SK-N-SH (cell line): ENCODE measurements at regions not wholly inside any gene's neighbourhood (a gene's known extent, or its start where the extent isn't known, plus 50 kb on each side); places are given as distances from the start of the nearest gene placed in this dataset.

Experiments
- CTCF ChIA-PET: fragments of 300-600, 350-600 bp; formaldehyde crosslinking; extraction: SDS; loops from one replicate; lab custom pipeline; 2021; lab: Yijun Ruan, JAX
- POLR2A ChIA-PET: fragments of 350-600 bp; sonication (Branson Sonifier 250); formaldehyde crosslinking; extraction: SDS; loops from one replicate; lab custom pipeline; 2020; ENCODE audit warnings: antibody characterized with exemption, inconsistent platforms; lab: Yijun Ruan, JAX
- DNase-seq: peaks from one replicate; pipeline ENCODE4 v3.0.0; 2012
- H2AFZ ChIP-seq: fragments of 200-600 bp; sonication (generic); 2 replicates; pipeline ENCODE4 v1.8.1; 2016; ENCODE audit warnings: antibody characterized with exemption, mild to moderate bottlenecking, low read depth
- H3F3A ChIP-seq: fragments of 200-600 bp; sonication (generic); replicated peaks from 2 replicates; pipeline ENCODE3; 2016; ENCODE audit warnings: antibody characterized with exemption, mild to moderate bottlenecking; ENCODE audit not compliant: insufficient read depth
- H3K27ac ChIP-seq, 2 experiments: fragments of 200-500 bp in 1 of 2; fragments of 200-600 bp in 1 of 2; sonication (Bioruptor generic) in 1 of 2; sonication (generic), shearing (Covaris generic) in 1 of 2; 2 replicates each; pipeline versions ENCODE4 v1.5.1 to v1.6.1; 2014 to 2016; ENCODE audit warnings: low read depth in 2 of 2, inconsistent platforms in 1 of 2, low read length in 1 of 2, mild to moderate bottlenecking in 1 of 2, mixed read lengths in 1 of 2
- H3K27me3 ChIP-seq: fragments of 200-600 bp; sonication (generic), shearing (Covaris generic); 2 replicates; pipeline ENCODE4 v1.6.1; 2016; ENCODE audit warnings: mixed run types; ENCODE audit not compliant: insufficient read depth
- H3K36me3 ChIP-seq, 2 experiments: fragments of 200-500 bp in 1 of 2; fragments of 200-600 bp in 1 of 2; sonication (Bioruptor generic) in 1 of 2; sonication (generic) in 1 of 2; replicated peaks in 1 of 2; 2 replicates each; pipeline versions ENCODE3 to v1.5.1; 2014 to 2016; ENCODE audit warnings: low read length in 1 of 2, mild to moderate bottlenecking in 1 of 2; ENCODE audit not compliant: insufficient read depth in 2 of 2, control insufficient read depth in 1 of 2
- H3K4me1 ChIP-seq, 2 experiments: fragments of 200-500 bp in 1 of 2; fragments of 200-600 bp in 1 of 2; sonication (Bioruptor generic) in 1 of 2; sonication (generic), shearing (Covaris generic) in 1 of 2; 2 replicates each; pipeline versions ENCODE4 v1.5.1 to v1.6.1; 2014 to 2016; ENCODE audit warnings: low read depth in 1 of 2, low read length in 1 of 2, mixed run types in 1 of 2; ENCODE audit not compliant: insufficient read depth in 2 of 2, control insufficient read depth in 1 of 2
- H3K4me2 ChIP-seq: fragments of 200-600 bp; sonication (generic), shearing (Covaris generic); 2 replicates; pipeline ENCODE4 v1.6.1; 2017; ENCODE audit warnings: mixed run types
- H3K4me3 ChIP-seq, 2 experiments: fragments of 200-500 bp in 1 of 2; fragments of 200-600 bp in 1 of 2; sonication (Bioruptor generic) in 1 of 2; sonication (generic), shearing (Covaris generic) in 1 of 2; 2 replicates each; pipeline versions ENCODE4 v1.5.1 to v1.8.1; 2014 to 2016; ENCODE audit warnings: low read depth in 2 of 2, inconsistent platforms in 1 of 2, low read length in 1 of 2, mild to moderate bottlenecking in 1 of 2, mixed read lengths in 1 of 2, moderate library complexity in 1 of 2
- H3K79me2 ChIP-seq: fragments of 200-600 bp; sonication (generic); 2 replicates; pipeline ENCODE4 v1.8.1; 2017; ENCODE audit warnings: mild to moderate bottlenecking; ENCODE audit not compliant: insufficient read depth
- H3K9ac ChIP-seq: fragments of 200-600 bp; sonication (generic); 2 replicates; pipeline ENCODE4 v1.6.1; 2017; ENCODE audit warnings: mixed run types
- H3K9me2 ChIP-seq: fragments of 200-600 bp; sonication (generic); 2 replicates; pipeline ENCODE4 v1.6.1; 2017; ENCODE audit warnings: mixed run types
- H3K9me3 ChIP-seq: fragments of 200-600 bp; sonication (generic); 2 replicates; pipeline ENCODE4 v1.6.1; 2017; ENCODE audit warnings: mixed run types, mild to moderate bottlenecking, moderate library complexity
- H4K20me1 ChIP-seq: fragments of 200-600 bp; sonication (generic); 2 replicates; pipeline ENCODE4 v1.6.1; 2017; ENCODE audit warnings: mild to moderate bottlenecking, mixed run types; ENCODE audit not compliant: insufficient read depth
- CHD2 ChIP-seq: fragments of 150-350 bp; IDR thresholded peaks from 2 replicates; pipeline ENCODE4 v1.6.1; 2018; ENCODE audit warnings: low read length; ENCODE audit not compliant: partially characterized antibody
- EP300 ChIP-seq, 2 experiments: IDR thresholded peaks; 2 replicates each; pipeline versions ENCODE4 v1.4.0 to v1.6.1; 2012; ENCODE audit warnings: borderline replicate concordance in 1 of 2, low read depth in 1 of 2, low read length in 1 of 2
- FOSL2 ChIP-seq: IDR thresholded peaks from 2 replicates; pipeline ENCODE4 v1.4.0; 2012; ENCODE audit warnings: low read depth, mild to moderate bottlenecking, moderate library complexity, borderline replicate concordance
- GABPA ChIP-seq: IDR thresholded peaks from 2 replicates; pipeline ENCODE4 v1.4.0; 2012; ENCODE audit warnings: low read depth, mild to moderate bottlenecking
- IRF3 ChIP-seq: fragments of 150-350 bp; IDR thresholded peaks from 2 replicates; pipeline ENCODE4 v1.6.1; 2016; ENCODE audit warnings: mild to moderate bottlenecking, low read depth, low read length
- MXI1 ChIP-seq: IDR thresholded peaks from 2 replicates; pipeline ENCODE4 v1.6.1; 2012; ENCODE audit warnings: mild to moderate bottlenecking, low read depth, low read length, improper control_type of control experiment
- NFIC ChIP-seq: IDR thresholded peaks from 2 replicates; pipeline ENCODE4 v1.4.0; 2012; ENCODE audit warnings: borderline replicate concordance
- NRF1 ChIP-seq: IDR thresholded peaks from 2 replicates; pipeline ENCODE4 v1.6.1; 2012; ENCODE audit warnings: low read depth, mild to moderate bottlenecking, low read length
- PBX3 ChIP-seq: IDR thresholded peaks from 2 replicates; pipeline ENCODE4; 2012
- POLR2AphosphoS5 ChIP-seq: IDR thresholded peaks from 2 replicates; pipeline ENCODE4 v1.6.1; 2012; ENCODE audit warnings: low read depth, low read length
- RCOR1 ChIP-seq: fragments of 150-350 bp; IDR thresholded peaks from 2 replicates; pipeline ENCODE4 v1.6.1; 2017; ENCODE audit warnings: antibody characterized with exemption, low read length
- SMC3 ChIP-seq: IDR thresholded peaks from 2 replicates; pipeline ENCODE4 v1.6.1; 2012; ENCODE audit warnings: low read depth, low read length, improper control_type of control experiment
- TCF12 ChIP-seq: IDR thresholded peaks from 2 replicates; pipeline ENCODE4 v1.4.0; 2012
- TEAD4 ChIP-seq: IDR thresholded peaks from 2 replicates; pipeline ENCODE4 v1.4.0; 2012; ENCODE audit warnings: mild to moderate bottlenecking, borderline replicate concordance; ENCODE audit not compliant: insufficient read depth
- USF2 ChIP-seq: fragments of 150-350 bp; IDR thresholded peaks from 2 replicates; pipeline ENCODE4 v1.6.1; 2017; ENCODE audit warnings: antibody characterized with exemption, low read length, low read depth, borderline replicate concordance
- ZBTB33 ChIP-seq: IDR thresholded peaks from 2 replicates; pipeline ENCODE4 v1.4.0; 2012; ENCODE audit warnings: low read depth, borderline replicate concordance
- WGBS: methylation state at CpG from one replicate; pipeline ENCODE4 v1.1.6; 2017; ENCODE audit warnings: low lambda C conversion rate; 5-methylcytosine and 5-hydroxymethylcytosine counted together
- TF ChIP-seq, protein P1 (sequence below): IDR thresholded peaks from 2 replicates; pipeline ENCODE4 v1.4.0; 2012; ENCODE audit warnings: low read depth

DNA sequence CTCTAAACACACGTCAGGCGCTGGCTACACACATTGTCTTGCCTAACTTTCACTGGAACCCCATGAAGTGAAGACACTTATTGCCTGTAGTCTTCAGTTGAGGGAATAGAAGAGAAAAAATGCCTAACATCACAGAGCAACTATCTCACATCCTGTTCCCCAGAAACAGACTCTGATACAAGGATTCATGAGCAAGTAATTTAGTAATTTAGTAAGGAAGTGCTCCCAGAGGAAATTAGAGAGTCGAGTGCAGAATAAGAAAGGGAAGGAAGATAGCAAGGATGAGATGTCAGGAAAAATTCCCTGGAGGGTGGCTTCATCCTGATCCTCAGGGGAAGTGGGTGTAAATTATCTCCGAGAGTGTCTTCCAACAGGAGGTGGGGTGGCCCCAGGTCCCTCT, 104.0 kb downstream of the FOXA2 start:
- Histone ChIP-seq H3K4me2 (no peak overlapping the region), H2AFZ (no peak overlapping the region), H3K4me3 (no peak overlapping the region), H3K9ac (no peak overlapping the region), H3K79me2 (no peaks in the 10 kb centered on the region), H3K4me1 (no peaks in the 10 kb centered on the region), H3K36me3 (no peaks in the 10 kb centered on the region), H3K27me3 (no peaks in the 10 kb centered on the region), H3K9me3 (no peaks in the 10 kb centered on the region), H4K20me1 (no peaks in the 10 kb centered on the region), H3K9me2 (no peaks in the 10 kb centered on the region), H3F3A (no peaks in the 10 kb centered on the region), H3K27ac (no peak overlapping the region)
- no peak for DNase-seq
- WGBS = 27% methylated on average over 4 of the region's 4 CpGs
- ChIA-PET POLR2A (no interaction called here), CTCF (no interaction called here)
- TF ChIP-seq FOSL2 (no peak), TCF12 (no peak), SMC3 (no peak), GABPA (no peak), PBX3 (no peak), EP300 (IDR thresholded peaks at IDR 0.05; ENCODE audit: borderline replicate concordance in 1 of 2, low read depth in 1 of 2, low read length in 1 of 2) (no peak), TEAD4 (no peak), USF2 (no peak), NFIC (no peak), POLR2AphosphoS5 (no peak), MXI1 (no peak), RCOR1 (no peak), ZBTB33 (no peak), CHD2 (no peak), NRF1 (no peak), IRF3 (no peak)
- TF ChIP-seq, protein P1, sequence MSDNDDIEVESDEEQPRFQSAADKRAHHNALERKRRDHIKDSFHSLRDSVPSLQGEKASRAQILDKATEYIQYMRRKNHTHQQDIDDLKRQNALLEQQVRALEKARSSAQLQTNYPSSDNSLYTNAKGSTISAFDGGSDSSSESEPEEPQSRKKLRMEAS = no peak
